NCI-H2171 treated with DMSO at 0.1 percent for 48 hours (cell line): ENCODE measurements at regions not wholly inside any gene's neighbourhood (a gene's known extent, or its start where the extent isn't known, plus 50 kb on each side); places are given as distances from the start of the nearest gene placed in this dataset.

Experiments
- DNase-seq: peaks from one replicate; lab custom pipeline; 2025; lab: John Stamatoyannopoulos, UW

- no peak for DNase-seq
Observed at GRCh38 chr22:27507111-27507611, 294.4 kb downstream of the MN1 start.

GRCh38 chr22:27507935-27508526 is 293.5 kb downstream of the MN1 start:
- no peak for DNase-seq

GRCh38 chr22:27509132-27509920 is 292.2 kb downstream of the MN1 start:
- DNase-seq: no peak

- DNase-seq: no peak
Observed at GRCh38 chr22:27510024-27510423, 291.5 kb downstream of the MN1 start.

GRCh38 chr22:27512283-27512761 is 289.2 kb downstream of the MN1 start:
- DNase-seq: no peak

GRCh38 chr22:27513021-27513420 is 288.5 kb downstream of the MN1 start:
- DNase-seq: no peak

- no peak for DNase-seq
Observed at GRCh38 chr22:27514601-27515523, 286.7 kb downstream of the MN1 start.

- DNase-seq: no peak
Observed at GRCh38 chr22:27517361-27518155, 284.0 kb downstream of the MN1 start.

- DNase-seq: no peak
Observed at GRCh38 chr22:27518531-27519340, 282.8 kb downstream of the MN1 start.

GRCh38 chr22:27523711-27524110 is 277.8 kb downstream of the MN1 start:
- no peak for DNase-seq

GRCh38 chr22:27525711-27526110 is 275.8 kb downstream of the MN1 start:
- no peak for DNase-seq

GRCh38 chr22:27526901-27527300 is 274.7 kb downstream of the MN1 start:
- DNase-seq: no peak

GRCh38 chr22:27531782-27532530 is 269.6 kb downstream of the MN1 start:
- no peak for DNase-seq

GRCh38 chr22:27533105-27533745 is 268.3 kb downstream of the MN1 start:
- no peak for DNase-seq

GRCh38 chr22:27534720-27535125 is 266.8 kb downstream of the MN1 start:
- DNase-seq: no peak

GRCh38 chr22:27535452-27535851 is 266.1 kb downstream of the MN1 start:
- DNase-seq: no peak

- no peak for DNase-seq
Observed at GRCh38 chr22:27537501-27537900, 264.1 kb downstream of the MN1 start.

GRCh38 chr22:27538666-27539065 is 262.9 kb downstream of the MN1 start:
- DNase-seq: no peak

GRCh38 chr22:27540247-27540646 is 261.3 kb downstream of the MN1 start:
- no peak for DNase-seq
